ENCODE measurements at regions not wholly inside any gene's neighbourhood (a gene's known extent, or its start where the extent isn't known, plus 50 kb on each side); places are given as distances from the start of the nearest gene placed in this dataset.

DNA sequence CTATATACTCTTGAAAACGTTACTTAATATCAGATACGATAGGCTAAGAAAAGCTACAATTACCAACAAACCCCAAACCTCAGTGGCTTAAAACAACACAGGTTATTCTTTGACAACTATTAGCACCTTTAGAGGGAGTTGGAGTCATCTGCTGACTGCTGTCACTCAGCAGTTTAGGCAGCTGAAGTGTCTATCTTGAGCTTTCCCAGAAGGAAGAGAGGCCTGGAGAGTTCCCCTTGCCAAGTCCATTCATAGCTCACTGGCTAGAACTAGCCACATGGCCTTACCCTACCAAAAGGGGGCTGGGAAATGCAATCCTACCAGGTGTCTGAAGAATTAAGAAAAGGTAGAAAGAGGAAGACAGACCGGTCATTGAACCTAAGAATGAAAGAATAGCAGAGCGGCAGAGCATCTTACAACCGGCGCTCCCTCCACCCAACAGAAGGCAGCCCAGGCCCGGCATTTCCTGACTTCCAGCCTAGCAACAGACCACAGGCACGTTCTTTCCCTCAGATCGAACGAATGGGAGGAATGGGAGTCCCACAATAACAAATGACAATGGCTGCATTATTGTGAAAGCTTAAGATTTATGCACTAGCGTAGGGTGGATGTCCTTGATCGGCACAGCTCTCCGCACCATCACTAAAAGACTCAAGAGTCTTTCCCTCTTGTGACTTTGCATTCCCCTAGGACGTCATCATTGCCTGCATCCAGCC, 211.2 kb upstream of the CTAGE1 start:
- no peak for TF ChIP-seq CTCF (IDR thresholded peaks at IDR 0.05)
- Histone ChIP-seq H3K27me3 (no peaks in the 10 kb centered on the region), H3K4me1 (no peaks in the 10 kb centered on the region), H3K4me3 (no peak overlapping the region), H3K9me3 (no peaks in the 10 kb centered on the region), H3K27ac (no peak overlapping the region), H3K36me3 (no peaks in the 10 kb centered on the region)
- DNase-seq (ENCODE audit: low spot score): no peak

- no peaks in the 10 kb centered on the region for H3K27me3 ChIP-seq
- no peak overlapping the region for H3K4me3 ChIP-seq
- no peak for DNase-seq (ENCODE audit: low spot score)
Observed at GRCh38 chr18:22630980-22631379, 213.3 kb upstream of the CTAGE1 start.

DNA sequence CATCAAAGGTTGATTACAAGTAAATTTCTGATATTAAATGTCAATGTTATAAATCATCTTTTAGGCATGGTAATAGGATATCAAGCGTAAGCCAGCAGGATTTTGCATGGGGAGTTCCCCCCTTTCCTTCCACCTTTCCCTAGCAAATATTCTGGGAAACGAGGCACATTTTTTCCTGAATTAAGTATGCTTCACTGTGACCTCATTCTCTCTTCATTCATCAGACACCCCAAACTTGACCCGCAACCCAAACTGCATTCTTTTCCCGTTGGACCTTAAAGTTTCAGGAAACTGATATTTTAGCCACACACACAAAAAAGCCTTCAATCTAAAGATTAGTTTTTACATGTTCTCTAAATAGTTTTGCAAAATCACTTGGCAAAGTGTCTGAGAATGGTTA, 214.5 kb upstream of the CTAGE1 start:
- no peaks in the 10 kb centered on the region for H3K27me3 ChIP-seq
- H3K4me1 ChIP-seq: no peaks in the 10 kb centered on the region
- H3K27ac ChIP-seq: no peak overlapping the region
- H3K4me3 ChIP-seq: no peak overlapping the region
- no peaks in the 10 kb centered on the region for H3K36me3 ChIP-seq
- DNase-seq (ENCODE audit: low spot score): no peak
- peaks cover 0 to 17% of the 10 kb centered on the region in 2 donors for H3K9me3 ChIP-seq
- TF ChIP-seq CTCF (IDR thresholded peaks at IDR 0.05): no peak

More at GRCh38 chr18:22630980-22631379, 213.3 kb upstream of the CTAGE1 start:
- no peak for TF ChIP-seq CTCF (IDR thresholded peaks at IDR 0.05)
- Histone ChIP-seq H3K36me3 (no peaks in the 10 kb centered on the region), H3K9me3 (peaks cover 0 to 5% of the 10 kb centered on the region in 2 donors), H3K4me1 (no peaks in the 10 kb centered on the region), H3K27ac (no peak overlapping the region)

DNA sequence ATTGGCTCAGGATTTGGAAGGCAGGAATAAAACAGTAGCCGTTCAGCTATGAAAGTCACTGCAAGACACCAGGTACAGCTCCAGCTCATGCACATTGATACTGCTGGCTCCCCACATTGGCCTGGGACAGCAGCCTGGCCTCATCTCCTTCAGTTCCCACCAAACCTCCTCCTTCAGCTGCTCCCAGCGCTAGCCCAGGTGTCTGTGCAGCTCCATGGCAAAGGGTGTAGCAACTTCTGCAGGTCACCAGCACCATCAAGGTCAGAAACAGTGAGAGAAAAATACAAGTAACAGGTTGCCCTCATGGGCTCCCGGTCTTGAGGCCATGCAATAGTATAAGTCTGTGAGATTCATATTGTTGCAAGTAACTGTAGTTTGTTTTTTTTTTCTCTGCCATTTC, 216.7 kb upstream of the CTAGE1 start:
- DNase-seq (ENCODE audit: low spot score): no peak
- no peaks in the 10 kb centered on the region for H3K27me3 ChIP-seq

GRCh38 chr18:22637787-22638186, 220.1 kb upstream of the CTAGE1 start:
- Histone ChIP-seq H3K27ac (no peak overlapping the region), H3K36me3 (no peaks in the 10 kb centered on the region), H3K9me3 (peaks cover 0 to 19% of the 10 kb centered on the region in 2 donors), H3K27me3 (no peaks in the 10 kb centered on the region), H3K4me1 (no peaks in the 10 kb centered on the region), H3K4me3 (no peak overlapping the region)
- TF ChIP-seq CTCF (IDR thresholded peaks at IDR 0.05): no peak
- DNase-seq (ENCODE audit: low spot score): no peak

More for the DNA sequence above, 216.7 kb upstream of the CTAGE1 start:
- no peak for TF ChIP-seq CTCF (IDR thresholded peaks at IDR 0.05)
- H3K9me3 ChIP-seq: peaks cover 0 to 19% of the 10 kb centered on the region in 2 donors
- no peak overlapping the region for H3K27ac ChIP-seq
- no peak overlapping the region for H3K4me3 ChIP-seq
- no peaks in the 10 kb centered on the region for H3K36me3 ChIP-seq
- H3K4me1 ChIP-seq: no peaks in the 10 kb centered on the region

GRCh38 chr18:22639026-22639463, 221.3 kb upstream of the CTAGE1 start:
- H3K9me3 ChIP-seq: peaks cover 0 to 19% of the 10 kb centered on the region in 2 donors
- no peak overlapping the region for H3K4me3 ChIP-seq
- H3K27ac ChIP-seq: no peak overlapping the region
- H3K36me3 ChIP-seq: no peaks in the 10 kb centered on the region
- DNase-seq (ENCODE audit: low spot score): no peak
- TF ChIP-seq CTCF (IDR thresholded peaks at IDR 0.05): no peak
- no peaks in the 10 kb centered on the region for H3K4me1 ChIP-seq
- H3K27me3 ChIP-seq: no peaks in the 10 kb centered on the region
